ENCODE measurements at regions not wholly inside any gene's neighbourhood (a gene's known extent, or its start where the extent isn't known, plus 50 kb on each side); places are given as distances from the start of the nearest gene placed in this dataset.

DNA sequence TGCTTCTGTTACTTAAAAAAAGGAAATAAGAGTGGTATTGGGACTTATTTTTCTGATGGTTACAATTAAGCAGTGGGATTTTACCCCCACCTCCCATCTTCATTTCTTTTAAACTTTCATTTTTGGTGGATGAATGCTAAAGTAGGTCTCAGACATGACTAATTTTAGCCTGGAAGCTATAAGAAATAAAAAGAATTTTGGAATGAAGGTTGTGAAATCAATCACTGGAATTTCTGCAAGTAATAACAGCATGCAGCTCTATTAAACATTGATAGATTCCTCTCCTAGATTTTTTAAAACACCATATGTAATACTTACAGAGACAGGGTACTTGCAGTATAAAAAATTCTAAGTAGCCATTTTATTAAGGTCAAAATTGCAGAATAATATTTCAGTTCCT is 164.2 kb upstream of the CLEC14A start:
- Histone ChIP-seq H3K27me3 (ENCODE audit: insufficient read depth, low read length) (no peaks in the 10 kb centered on the region), H3K9ac (ENCODE audit: low read length) (no peak overlapping the region), H4K20me1 (ENCODE audit: insufficient read depth, low read length) (no peaks in the 10 kb centered on the region), H3K4me3 (ENCODE audit: insufficient read depth, low read depth, low read length) (no peak overlapping the region), H2AFZ (ENCODE audit: low read depth, low read length) (no peak overlapping the region), H3K79me2 (ENCODE audit: insufficient read depth, low read length) (no peaks in the 10 kb centered on the region), H3K4me1 (ENCODE audit: insufficient read depth, low read length) (no peaks in the 10 kb centered on the region), H3K9me3 (ENCODE audit: insufficient read depth, low read depth, low read length) (no peaks in the 10 kb centered on the region), H3K36me3 (ENCODE audit: insufficient read depth, low read length) (no peaks in the 10 kb centered on the region), H3K4me2 (ENCODE audit: low read length) (no peak overlapping the region), H3K27ac (ENCODE audit: low read depth, low read length) (no peak overlapping the region)
- no peak overlapping the region for H3K4me3 Mint-ChIP-seq (ENCODE audit: unreplicated experiment)
- H3K27ac Mint-ChIP-seq (ENCODE audit: unreplicated experiment): no peak overlapping the region
- peaks cover 7% of the 10 kb centered on the region for H3K9me3 Mint-ChIP-seq (ENCODE audit: unreplicated experiment)
- TF ChIP-seq EZH2 (IDR thresholded peaks at IDR 0.05; ENCODE audit: insufficient read depth, low read length): no peak
- TF ChIP-seq, protein P1, sequence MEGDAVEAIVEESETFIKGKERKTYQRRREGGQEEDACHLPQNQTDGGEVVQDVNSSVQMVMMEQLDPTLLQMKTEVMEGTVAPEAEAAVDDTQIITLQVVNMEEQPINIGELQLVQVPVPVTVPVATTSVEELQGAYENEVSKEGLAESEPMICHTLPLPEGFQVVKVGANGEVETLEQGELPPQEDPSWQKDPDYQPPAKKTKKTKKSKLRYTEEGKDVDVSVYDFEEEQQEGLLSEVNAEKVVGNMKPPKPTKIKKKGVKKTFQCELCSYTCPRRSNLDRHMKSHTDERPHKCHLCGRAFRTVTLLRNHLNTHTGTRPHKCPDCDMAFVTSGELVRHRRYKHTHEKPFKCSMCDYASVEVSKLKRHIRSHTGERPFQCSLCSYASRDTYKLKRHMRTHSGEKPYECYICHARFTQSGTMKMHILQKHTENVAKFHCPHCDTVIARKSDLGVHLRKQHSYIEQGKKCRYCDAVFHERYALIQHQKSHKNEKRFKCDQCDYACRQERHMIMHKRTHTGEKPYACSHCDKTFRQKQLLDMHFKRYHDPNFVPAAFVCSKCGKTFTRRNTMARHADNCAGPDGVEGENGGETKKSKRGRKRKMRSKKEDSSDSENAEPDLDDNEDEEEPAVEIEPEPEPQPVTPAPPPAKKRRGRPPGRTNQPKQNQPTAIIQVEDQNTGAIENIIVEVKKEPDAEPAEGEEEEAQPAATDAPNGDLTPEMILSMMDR (IDR thresholded peaks at IDR 0.05; ENCODE audit: insufficient read depth, low read depth, low read length): no peak
- H3K36me3 Mint-ChIP-seq (ENCODE audit: low read depth, unreplicated experiment): no peaks in the 10 kb centered on the region
- no peaks in the 10 kb centered on the region for H3K27me3 Mint-ChIP-seq (ENCODE audit: low read depth, unreplicated experiment)
- FAIRE-seq (peak; percentile 39), DNase-seq (ENCODE audit: low read depth) (peak; percentile 27)
- H3K4me1 Mint-ChIP-seq (ENCODE audit: low read depth, unreplicated experiment): no peaks in the 10 kb centered on the region

DNA sequence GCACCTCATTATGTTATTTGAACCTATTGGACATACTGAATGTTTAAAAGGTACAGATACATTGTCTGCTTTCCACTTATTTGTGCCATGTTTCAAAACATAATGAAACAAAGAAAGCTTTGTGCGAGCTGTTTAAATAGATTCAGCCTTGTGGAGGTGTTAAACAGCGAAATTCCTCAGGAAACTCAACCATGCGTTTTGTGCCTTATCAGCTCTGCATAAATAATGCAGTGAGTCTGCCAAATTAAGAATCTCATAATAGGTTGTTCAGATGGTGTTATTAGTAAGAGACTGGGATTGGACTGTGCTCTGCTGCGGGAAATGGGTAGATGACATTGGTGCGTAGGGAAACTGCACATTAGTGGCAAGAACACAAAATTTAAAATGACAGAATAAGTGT is 163.7 kb upstream of the CLEC14A start:
- no peak for FAIRE-seq
- peak; percentile 10 for DNase-seq (ENCODE audit: low read depth)
- Histone ChIP-seq H3K27me3 (ENCODE audit: insufficient read depth, low read length) (no peaks in the 10 kb centered on the region), H2AFZ (ENCODE audit: low read depth, low read length) (no peak overlapping the region), H3K4me1 (ENCODE audit: insufficient read depth, low read length) (no peaks in the 10 kb centered on the region), H3K36me3 (ENCODE audit: insufficient read depth, low read length) (no peaks in the 10 kb centered on the region), H3K27ac (ENCODE audit: low read depth, low read length) (no peak overlapping the region), H4K20me1 (ENCODE audit: insufficient read depth, low read length) (no peaks in the 10 kb centered on the region), H3K9me3 (ENCODE audit: insufficient read depth, low read depth, low read length) (no peaks in the 10 kb centered on the region), H3K9ac (ENCODE audit: low read length) (no peak overlapping the region), H3K79me2 (ENCODE audit: insufficient read depth, low read length) (no peaks in the 10 kb centered on the region), H3K4me2 (ENCODE audit: low read length) (no peak overlapping the region), H3K4me3 (ENCODE audit: insufficient read depth, low read depth, low read length) (no peak overlapping the region)
- TF ChIP-seq EZH2 (IDR thresholded peaks at IDR 0.05; ENCODE audit: insufficient read depth, low read length): no peak
- TF ChIP-seq, protein P1 (IDR thresholded peaks at IDR 0.05; ENCODE audit: insufficient read depth, low read depth, low read length): no peak
- Mint-ChIP-seq H3K4me1 (ENCODE audit: low read depth, unreplicated experiment) (no peaks in the 10 kb centered on the region), H3K27me3 (ENCODE audit: low read depth, unreplicated experiment) (no peaks in the 10 kb centered on the region), H3K36me3 (ENCODE audit: low read depth, unreplicated experiment) (no peaks in the 10 kb centered on the region), H3K27ac (ENCODE audit: unreplicated experiment) (no peak overlapping the region), H3K9me3 (ENCODE audit: unreplicated experiment) (peaks cover 7% of the 10 kb centered on the region), H3K4me3 (ENCODE audit: unreplicated experiment) (no peak overlapping the region)

DNA sequence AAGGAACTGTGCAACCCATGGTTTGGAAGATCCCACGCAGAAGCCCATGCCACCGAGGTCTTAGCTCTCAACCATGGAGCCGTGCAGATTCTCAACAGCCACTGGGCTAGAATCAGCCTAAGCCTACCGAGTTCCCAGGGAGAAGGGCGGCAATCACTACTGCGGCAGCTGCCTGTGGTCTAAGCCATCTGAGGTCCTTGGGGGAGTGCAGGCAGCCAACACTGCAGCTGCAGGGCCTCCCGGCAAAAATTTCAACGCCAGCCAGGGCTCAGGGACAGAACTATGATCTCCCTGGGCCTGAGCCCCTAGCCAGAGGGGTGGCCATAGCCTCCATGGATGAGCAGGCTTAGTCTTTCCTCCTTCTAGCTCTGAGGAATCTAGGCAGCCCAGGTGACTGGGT is 156.8 kb upstream of the CLEC14A start:
- TF ChIP-seq, protein P1 (IDR thresholded peaks at IDR 0.05; ENCODE audit: insufficient read depth, low read depth, low read length): no peak
- TF ChIP-seq EZH2 (IDR thresholded peaks at IDR 0.05; ENCODE audit: insufficient read depth, low read length): no peak
- Histone ChIP-seq H3K79me2 (ENCODE audit: insufficient read depth, low read length) (no peaks in the 10 kb centered on the region), H3K4me2 (ENCODE audit: low read length) (no peak overlapping the region), H2AFZ (ENCODE audit: low read depth, low read length) (no peak overlapping the region), H3K27ac (ENCODE audit: low read depth, low read length) (no peak overlapping the region), H4K20me1 (ENCODE audit: insufficient read depth, low read length) (no peaks in the 10 kb centered on the region), H3K36me3 (ENCODE audit: insufficient read depth, low read length) (no peaks in the 10 kb centered on the region), H3K4me3 (ENCODE audit: insufficient read depth, low read depth, low read length) (no peak overlapping the region), H3K9me3 (ENCODE audit: insufficient read depth, low read depth, low read length) (no peaks in the 10 kb centered on the region), H3K4me1 (ENCODE audit: insufficient read depth, low read length) (peaks cover 4% of the 10 kb centered on the region), H3K9ac (ENCODE audit: low read length) (no peak overlapping the region), H3K27me3 (ENCODE audit: insufficient read depth, low read length) (no peaks in the 10 kb centered on the region)
- Mint-ChIP-seq H3K36me3 (ENCODE audit: low read depth, unreplicated experiment) (no peaks in the 10 kb centered on the region), H3K27me3 (ENCODE audit: low read depth, unreplicated experiment) (no peaks in the 10 kb centered on the region), H3K27ac (ENCODE audit: unreplicated experiment) (no peak overlapping the region), H3K4me1 (ENCODE audit: low read depth, unreplicated experiment) (no peaks in the 10 kb centered on the region), H3K9me3 (ENCODE audit: unreplicated experiment) (no peaks in the 10 kb centered on the region), H3K4me3 (ENCODE audit: unreplicated experiment) (no peak overlapping the region)
- no peak for FAIRE-seq
- no peak for DNase-seq (ENCODE audit: low read depth)
